DMS 273 (cell line): ENCODE measurements at regions not wholly inside any gene's neighbourhood (a gene's known extent, or its start where the extent isn't known, plus 50 kb on each side); places are given as distances from the start of the nearest gene placed in this dataset.
A peak's percentile ranks its signal among the peaks of the same experiment; 100 is the strongest.
"Not testable (repeated sequence)": the region's sequence is repeated elsewhere in the genome, so short reads cannot be mapped to it uniquely, and the experiment has no call there.

Source experiments
- DNase-seq: peaks from one replicate; lab custom pipeline; 2025; ENCODE audit not compliant: unreplicated experiment; lab: John Stamatoyannopoulos, UW

DNA sequence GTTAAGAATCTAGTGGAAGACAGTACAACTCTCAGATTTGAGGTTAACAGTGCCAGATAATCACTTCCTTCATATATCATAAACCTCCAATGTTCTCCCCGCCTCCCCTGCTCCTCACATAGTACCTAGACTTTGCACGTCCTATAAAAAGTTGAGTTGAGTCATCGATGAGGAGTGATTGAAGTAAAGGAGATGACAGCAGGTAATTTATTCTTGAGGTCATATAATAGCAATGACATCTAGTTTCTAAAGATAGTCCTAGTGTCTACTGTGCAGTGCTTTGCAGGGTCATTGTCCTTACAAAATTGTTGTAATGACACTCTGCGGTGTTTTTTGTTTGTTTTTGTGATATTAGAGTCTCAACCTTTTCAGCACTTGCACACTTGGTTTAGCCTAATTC lies 510.5 kb upstream of the LRFN5 start:
- DNase-seq: no peak

DNA sequence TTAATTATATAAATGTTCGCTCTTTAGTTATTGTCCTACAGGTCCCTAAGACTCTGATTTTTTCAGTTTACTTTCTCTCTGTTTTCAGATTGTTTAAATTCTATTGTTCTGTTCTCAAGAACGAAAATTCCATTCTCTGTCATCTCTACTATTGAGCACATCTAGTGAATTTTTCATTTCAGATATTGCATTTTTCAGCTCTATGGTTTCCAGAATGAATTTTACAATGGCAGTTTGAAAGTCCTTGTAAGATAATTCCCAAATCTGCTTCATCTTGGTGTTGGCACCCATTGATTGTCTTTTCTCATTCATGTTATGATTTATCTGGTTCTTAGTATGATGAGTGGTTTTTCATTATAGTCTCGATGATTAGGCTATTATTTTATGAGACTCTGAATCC lies 519.6 kb upstream of the LRFN5 start:
- DNase-seq: peak; percentile 13

DNA sequence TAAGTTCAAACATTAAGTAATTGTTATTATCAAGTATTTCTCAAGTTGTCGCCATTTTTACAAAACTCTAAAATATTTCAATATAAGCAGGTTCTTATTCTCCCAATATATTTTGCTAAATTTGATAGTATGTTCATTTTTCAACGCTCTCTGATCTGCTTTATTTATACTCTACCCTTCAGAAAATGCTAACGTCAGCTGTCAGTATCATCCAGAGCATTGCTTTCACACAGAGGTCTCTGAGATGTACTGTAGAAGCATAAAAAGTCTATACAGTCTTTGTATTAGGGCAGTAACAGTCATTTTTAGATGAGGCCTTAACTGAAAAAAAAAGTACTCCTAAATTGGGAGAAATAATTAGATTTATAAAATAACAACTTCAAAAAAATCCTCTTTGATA lies 533.1 kb upstream of the LRFN5 start:
- DNase-seq: no peak

DNA sequence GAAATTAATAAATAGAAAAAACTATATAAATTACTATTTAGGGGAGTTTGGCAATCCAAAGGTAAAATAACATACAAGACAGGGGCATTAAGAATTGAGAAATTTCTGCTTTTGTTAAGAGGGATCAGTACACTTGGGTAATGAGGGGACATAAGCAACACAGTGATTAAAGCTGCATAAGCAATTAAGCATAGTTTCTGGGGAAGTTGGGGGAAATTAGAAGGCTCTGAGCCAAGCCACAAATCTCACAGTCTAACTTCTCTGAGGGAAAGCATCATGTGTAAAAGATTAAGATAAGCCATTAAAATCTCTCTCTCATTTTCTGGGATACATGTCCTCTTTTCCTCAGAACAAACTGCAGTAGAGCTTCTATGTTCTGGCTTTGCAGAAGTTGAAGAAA lies 533.9 kb upstream of the LRFN5 start:
- no peak for DNase-seq

- DNase-seq: no peak
Measured at GRCh38 chr14:41071351-41071750, 535.3 kb upstream of the LRFN5 start.

GRCh38 chr14:41062826-41063225 lies 543.9 kb upstream of the LRFN5 start:
- no peak for DNase-seq

- DNase-seq: no peak
Measured at GRCh38 chr14:41055589-41055988, 551.1 kb upstream of the LRFN5 start.

DNA sequence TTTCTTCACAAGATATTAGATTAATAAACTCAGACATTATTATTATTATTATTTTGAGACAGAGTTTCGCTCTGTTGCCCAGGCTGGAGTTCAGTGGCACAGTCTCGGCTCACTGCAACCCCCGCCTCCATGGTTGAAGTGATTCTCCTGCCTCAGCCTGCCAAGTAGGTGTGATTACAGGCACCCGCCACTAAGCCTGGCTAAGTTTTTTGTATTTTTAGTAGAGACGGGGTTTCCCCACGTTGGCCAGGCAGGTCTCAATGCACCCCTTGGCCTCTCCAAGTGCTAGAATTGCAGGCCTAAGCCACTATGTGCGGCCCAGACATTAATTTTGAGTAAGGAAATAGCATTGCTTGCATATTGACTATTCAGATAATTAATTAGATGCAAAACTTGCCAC lies 554.9 kb upstream of the LRFN5 start:
- no peak for DNase-seq

- DNase-seq: no peak
Measured at GRCh38 chr14:41047763-41048162, 558.9 kb upstream of the LRFN5 start.

GRCh38 chr14:41037388-41037787 lies 569.3 kb upstream of the LRFN5 start:
- DNase-seq: no peak

DNA sequence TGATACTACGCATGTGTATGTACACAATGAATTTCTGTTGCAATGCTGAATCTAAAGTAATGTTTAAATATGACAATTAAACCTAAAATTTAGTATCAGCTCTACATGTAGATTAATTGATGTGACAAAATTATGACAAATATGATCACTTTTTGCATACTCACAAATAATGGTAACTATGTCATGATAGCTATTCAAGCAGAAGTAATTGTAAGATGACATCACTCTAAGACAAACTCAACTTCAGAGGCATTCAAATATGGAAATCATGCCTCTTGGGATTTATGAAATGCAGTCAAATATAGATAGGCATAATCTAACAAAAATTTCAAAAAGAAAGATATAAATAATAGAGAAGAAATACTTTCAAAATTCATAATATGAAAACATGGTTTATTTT lies 571.7 kb upstream of the LRFN5 start:
- no peak for DNase-seq

DNA sequence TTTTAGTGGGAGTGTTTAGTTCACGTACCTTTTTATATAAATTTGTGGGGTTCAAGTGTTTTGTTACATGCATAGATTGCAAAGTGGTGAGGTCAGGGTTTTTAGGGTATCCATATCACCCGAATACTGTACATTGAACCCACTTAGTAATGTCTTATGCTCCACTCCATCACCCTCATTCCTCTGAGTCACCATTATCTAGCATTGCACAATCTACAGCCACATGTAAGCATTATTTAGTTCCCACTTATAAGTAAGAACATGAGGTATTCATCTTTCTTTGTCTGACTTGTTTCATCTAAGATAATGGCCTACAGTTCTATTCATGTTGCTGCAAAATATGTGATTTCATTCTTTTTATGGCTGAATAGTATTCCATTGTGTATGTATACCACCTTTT lies 583.7 kb upstream of the LRFN5 start:
- DNase-seq: no peak

- DNase-seq: no peak
Measured at GRCh38 chr14:41016213-41016612, 590.5 kb upstream of the LRFN5 start.

GRCh38 chr14:41000350-41000749 lies 606.3 kb upstream of the LRFN5 start:
- no peak for DNase-seq

DNA sequence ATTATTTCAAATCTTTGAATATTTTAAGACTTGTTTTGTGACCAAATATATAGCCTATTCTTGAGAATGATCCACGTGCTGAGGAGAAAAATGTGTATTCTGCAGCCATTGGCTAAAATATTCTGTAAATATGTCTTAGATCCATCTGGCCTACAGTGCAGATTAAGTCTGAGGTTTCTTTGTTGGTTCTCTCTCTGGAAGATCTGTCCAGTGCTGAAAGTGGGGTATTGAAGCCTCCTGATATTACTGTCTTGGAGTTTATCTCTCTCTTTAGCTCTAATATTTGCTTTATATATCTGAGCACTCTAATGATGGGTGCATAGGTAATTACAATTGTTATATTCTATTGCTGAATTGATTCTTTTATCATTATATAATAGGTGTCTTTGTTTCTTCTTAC lies 617.4 kb upstream of the LRFN5 start:
- no peak for DNase-seq

DNA sequence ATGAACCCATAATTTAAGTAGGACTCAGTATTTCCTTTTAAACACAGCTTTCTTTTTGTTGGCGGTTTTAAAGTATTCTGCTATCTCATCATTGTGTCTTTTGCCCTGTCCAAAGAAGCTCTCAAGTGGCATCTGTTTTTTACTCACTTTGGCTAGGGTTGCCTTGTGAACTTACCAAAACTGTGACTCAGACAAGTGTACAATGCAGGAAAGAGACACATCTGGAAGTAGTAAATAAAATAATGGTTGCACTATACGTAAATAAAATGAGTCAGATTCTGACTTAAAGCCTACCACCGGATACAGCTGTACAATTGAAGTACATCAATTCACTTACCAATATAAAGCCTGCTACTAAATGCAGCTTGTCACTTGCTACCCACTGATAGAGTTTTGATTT lies 619.2 kb upstream of the LRFN5 start:
- no peak for DNase-seq

DNA sequence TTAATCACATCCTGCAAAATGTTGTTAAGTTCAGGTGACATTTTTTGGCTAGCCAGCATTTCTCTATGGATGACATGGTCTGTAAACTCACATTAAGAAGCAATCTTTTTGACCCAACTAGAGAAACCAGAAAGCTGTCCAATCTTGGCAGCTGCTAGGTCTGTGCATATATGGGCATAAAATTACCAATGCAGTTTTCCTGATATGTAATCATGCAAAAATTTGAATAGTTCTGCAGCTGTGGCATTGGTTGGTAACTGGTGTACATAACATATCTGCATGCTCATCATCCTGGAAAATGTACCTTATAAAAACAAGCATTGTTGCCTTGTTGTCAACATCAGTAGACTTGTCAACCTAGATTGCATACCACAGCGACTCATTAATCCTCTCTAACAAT lies 620.0 kb upstream of the LRFN5 start:
- DNase-seq: no peak

GRCh38 chr14:40985584-40985983 lies 621.1 kb upstream of the LRFN5 start:
- no peak for DNase-seq

DNA sequence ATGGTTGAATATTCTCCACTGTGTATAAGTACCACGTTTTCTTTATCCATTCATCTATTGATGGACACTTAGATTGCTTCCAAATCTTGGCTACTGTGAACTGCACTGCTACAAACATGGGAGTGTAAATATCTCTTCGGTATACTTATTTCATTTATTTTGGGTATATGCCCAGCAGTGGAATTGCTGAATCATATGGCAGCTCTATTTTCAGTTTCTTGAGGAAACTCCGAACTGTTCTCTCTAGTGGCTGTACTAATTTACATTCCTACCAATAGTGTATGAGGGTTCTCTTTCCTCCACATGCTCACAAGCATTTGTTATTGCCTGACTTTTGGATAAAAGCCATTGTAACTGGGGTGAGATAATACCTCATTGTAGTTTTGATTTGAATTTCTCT lies 623.1 kb upstream of the LRFN5 start:
- DNase-seq: peak; percentile 9

GRCh38 chr14:40981247-40981646 lies 625.4 kb upstream of the LRFN5 start:
- no peak for DNase-seq

DNA sequence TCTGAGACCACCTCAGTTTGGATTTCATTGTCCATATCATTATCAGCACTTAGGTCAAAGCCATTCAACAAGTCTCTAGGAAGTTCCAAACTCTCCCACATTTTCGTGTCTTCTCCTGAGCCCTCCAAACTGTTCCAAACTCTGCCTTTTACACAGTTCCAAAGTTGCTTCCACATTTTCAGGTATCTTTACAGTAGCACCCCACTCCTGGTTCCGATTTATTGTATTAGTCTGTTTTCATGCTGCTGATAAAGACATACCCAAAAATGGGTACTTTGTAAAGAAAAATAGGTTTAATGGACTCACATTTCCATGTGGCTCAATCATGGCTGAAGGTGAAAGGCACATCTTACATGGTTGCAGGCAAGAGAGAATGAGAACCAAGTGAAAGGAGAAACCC lies 646.4 kb upstream of the LRFN5 start:
- not testable (repeated sequence) for DNase-seq

DNA sequence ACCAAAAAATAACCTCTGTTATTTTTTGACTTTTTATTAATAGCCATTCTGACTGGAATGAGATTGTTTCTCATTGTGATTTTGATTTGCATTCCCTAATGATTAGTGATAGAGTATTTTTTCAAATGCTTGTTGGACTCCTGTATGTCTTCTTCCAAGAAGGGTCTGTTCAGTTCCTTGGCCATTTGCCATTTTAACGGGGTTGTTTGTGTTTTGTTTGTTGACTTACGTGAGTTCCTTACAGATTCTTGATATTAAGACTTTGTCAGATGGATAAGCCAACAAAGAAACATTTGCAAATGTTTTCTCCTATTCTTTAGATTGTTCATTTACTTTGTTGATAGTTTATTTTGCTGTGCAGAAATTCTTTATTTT lies 651.6 kb upstream of the LRFN5 start:
- DNase-seq: no peak

DNA sequence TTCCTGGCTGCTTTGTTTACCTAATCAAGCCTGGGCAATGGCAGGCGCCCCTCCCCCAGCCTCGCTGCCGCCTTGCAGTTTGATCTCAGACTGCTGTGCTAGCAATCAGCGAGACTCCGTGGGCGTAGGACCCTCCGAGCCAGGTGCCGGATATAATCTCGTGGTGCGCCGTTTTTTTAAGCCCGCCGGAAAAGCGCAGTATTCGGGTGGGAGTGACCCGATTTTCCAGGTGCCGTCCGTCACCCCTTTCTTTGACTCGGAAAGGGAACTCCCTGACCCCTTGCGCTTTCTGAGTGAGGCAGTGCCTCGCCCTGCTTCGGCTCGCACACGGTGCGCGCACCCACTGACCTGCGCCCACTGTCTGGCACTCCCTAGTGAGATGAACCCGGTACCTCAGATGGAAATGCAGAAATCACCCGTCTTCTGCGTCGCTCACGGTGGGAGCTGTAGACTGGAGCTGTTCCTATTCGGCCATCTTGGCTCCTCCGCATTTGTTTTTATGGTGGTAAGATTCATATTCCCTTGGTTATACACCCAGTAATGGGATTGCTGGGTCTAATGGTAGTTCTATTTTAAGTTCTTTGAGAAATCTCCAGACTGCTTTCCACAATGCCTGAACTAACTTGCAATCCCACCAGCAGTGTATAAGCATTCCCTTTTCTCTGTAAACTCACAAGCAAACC lies 652.1 kb upstream of the LRFN5 start:
- DNase-seq: not testable (repeated sequence)

DNA sequence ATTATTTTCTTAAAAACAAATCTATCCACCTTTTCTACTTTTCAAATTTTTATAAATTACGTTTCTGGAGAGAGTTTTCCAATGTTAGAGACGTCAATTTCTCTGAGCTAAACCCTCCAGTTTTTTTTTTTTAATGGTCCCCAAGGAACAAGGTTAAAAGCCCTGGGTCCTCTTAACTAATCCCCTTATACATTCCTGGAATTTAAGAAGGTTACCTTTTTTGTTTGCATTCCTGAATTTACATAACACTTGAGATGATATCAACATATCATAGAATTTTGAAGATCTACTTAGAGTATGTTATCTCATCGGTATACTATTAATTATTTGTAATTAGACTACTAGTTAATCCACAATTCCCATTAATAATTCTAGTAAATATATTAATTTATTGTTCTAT lies 662.2 kb upstream of the LRFN5 start:
- DNase-seq: no peak
